ENCODE measurements at regions not wholly inside any gene's neighbourhood (a gene's known extent, or its start where the extent isn't known, plus 50 kb on each side); places are given as distances from the start of the nearest gene placed in this dataset.
"Not testable (repeated sequence)": the region's sequence is repeated elsewhere in the genome, so short reads cannot be mapped to it uniquely, and the experiment has no call there.

DNA sequence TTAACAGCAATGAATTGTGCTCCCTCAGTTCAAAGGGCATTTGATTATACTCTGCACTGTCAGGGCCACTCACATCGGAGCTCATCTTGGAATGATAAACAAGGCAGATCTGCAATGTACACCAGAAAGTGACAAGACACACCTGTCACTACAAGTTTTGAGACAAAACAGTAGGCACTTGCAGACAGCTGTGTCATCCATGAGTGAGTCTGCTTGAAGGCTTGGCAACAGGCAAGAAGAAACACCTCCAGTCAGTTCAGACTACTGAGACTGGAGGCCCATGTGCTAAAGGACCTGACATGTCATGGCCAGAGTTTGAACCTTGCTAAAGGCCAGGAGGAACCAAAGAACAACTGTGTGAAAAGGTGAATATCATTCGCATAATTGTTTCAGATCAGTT lies 354.5 kb downstream of the CEP170 start:
- not testable (repeated sequence) for DNase-seq

DNA sequence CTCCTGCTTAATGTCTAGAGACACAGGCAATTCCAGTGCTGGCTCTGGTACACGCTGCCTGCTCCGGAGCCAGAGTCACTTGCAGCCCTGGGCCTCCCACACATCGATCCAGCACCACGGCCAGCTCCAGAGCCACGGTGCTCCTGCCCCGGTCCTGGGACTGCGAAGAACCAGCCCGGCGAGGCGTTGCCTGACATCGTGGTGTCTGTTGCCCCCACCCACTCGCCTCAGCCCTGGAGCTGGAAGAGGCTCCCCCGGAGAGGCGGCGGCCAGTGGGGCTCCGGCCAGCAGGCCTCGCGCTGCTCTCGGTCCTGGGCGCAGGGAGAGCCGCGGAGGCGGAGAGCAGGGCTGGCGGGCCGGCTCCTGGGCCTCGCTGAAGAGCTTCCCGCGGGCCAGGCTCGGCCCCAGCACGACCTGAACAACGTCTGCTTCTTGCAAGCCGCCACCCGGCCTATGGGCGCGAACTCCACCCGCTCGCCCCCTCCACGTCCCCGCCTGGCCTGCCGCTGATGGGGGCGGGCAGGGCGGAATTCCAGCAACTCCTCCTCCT lies 364.8 kb downstream of the CEP170 start:
- no peak for DNase-seq

DNA sequence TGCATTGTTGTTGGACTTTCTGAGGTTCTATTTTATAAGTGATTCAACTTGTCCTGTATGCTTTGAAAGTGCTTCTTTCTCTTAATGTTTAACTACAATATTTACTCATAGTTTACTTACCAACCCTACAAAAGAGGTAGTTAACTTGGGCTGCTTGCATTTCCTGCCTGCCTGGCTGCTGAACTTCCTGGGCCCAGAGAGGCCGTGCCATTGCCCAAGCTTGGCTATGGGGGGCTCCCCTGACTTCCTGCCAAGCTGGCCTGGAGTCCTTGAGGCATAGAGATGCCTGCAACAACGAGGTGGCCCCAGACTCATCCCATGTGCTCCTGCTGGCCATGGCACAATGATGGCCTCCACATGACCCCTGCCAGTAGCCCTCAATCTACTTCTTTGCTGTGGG lies 361.6 kb upstream of the PLD5 start:
- DNase-seq = no peak

GRCh38 chr1:242880022-242880421 lies 355.5 kb upstream of the PLD5 start:
- not testable (repeated sequence) for DNase-seq

GRCh38 chr1:242877743-242878142 lies 353.2 kb upstream of the PLD5 start:
- DNase-seq = no peak

DNA sequence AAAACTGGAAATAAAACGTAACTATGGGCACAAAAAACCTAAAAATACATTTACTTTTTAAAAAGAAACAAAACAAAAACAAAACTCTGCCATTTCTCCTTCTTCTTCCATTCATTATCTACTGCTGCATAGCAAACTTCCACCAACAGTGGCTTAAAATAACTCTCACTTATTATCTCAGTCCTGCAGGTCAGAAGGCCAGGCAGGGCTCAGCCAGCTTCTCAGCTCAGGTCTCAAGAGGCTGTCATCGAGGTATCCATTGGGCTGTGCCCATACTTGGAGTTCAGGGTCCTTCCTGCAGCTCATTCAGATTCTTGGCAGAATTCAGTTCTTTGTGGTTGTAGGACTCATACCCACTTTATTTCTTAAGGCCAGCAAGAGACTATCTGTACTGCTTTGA lies 352.7 kb upstream of the PLD5 start:
- no peak for DNase-seq

DNA sequence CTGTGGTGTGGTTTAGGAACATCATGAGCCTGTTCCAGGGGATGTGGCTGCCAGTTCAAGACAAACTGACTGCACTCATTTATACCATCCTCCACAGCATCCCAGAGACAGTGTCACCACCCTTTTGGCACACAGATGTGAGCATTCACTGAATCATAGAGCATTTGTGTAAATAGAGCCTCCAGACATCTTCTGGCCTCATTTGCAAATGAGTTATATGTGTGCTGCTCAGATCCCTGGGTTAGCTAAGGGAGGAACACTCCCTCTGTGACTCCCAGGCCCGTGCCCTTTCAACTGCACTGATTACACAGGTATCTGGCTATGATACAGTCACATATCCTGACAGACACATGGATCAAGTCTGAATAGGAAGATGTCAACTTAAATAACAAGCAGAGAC lies 351.5 kb upstream of the PLD5 start:
- DNase-seq = no peak

DNA sequence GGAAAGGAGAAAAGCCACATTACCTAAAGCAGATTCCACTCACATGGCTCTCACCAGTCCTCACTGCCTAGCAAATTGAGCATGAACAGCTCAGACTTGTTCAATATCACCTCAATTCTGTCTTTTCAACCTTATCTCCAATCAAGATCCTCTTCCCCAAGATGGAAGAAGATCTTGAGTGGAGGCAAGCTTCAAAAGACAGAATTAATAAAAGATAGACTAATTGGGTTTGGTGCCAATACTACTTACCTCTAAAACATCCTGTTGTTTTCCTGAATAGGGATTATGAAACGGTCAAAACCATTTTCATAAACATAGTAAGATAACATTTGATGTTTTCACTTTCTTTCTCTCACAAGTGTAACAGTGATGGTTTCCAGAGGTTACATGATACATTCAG lies 349.2 kb upstream of the PLD5 start:
- no peak for DNase-seq

- DNase-seq = no peak
Observed at GRCh38 chr1:242872521-242872920, 348.0 kb upstream of the PLD5 start.

DNA sequence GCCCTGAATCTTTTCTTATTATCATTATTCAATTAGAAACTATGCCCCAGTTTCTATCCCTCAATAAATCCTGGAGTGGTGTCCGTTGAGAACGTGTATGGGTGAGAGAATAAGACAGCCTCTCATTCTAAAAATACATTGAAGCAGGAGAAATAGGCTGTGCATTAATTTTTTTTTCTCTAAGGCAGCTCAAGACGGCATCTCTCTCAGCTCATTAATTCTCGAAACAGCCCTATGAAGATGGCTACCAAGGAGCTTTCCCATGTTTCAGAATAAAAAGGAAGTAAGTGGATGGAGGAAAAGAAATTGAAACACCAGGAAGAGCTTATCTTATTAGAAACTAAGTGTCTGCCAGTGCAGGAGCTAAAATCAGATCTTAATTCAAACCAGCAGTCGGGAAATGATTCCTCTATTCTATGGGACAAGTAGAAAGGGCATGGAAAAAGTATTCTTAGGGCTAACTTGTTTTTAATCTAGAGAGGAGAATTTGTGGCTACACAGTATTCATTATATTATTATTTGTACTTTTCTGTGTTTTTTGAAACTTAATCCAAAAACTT lies 347.1 kb upstream of the PLD5 start:
- no peak for DNase-seq

DNA sequence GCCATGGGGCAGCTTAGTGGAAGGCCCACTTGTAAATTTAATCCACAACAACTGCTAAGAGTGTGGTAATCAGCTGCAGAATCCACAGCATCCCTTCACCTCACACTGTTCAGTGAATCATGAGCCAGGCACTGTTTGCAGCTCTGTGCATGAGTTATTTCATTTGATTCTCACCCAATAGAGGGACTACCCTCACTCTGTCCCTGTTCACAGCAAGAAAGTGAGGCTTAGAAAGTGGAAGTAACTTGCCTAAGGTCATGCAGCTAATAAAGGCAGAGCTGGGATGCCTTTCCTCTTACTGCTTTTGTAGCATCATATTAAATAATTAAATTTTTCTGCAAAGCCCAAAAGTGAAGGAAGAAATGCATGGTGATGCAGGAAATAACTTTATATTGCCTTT lies 346.5 kb upstream of the PLD5 start:
- DNase-seq = no peak

- DNase-seq = no peak
Observed at GRCh38 chr1:242856289-242856688, 331.8 kb upstream of the PLD5 start.

DNA sequence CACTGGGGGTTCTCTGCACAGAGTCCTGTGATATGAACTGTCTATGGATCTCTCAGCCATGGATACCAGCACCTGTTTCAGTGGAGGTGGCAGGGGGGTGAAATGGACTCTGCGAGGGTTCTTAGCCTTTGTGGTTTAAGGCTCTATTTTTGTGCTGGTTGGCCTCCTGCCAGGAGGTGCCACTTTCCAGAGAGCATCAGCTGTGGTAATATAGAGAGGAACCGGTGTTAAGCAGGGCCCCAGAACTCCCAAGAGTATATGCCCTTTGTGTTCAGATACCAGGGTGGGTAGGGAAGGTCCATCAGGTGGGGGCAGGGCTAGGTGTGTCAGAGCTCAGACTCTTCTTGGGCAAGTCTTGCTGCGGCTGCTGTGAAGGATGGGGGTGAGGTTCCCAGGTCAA lies 330.0 kb upstream of the PLD5 start:
- no peak for DNase-seq

DNA sequence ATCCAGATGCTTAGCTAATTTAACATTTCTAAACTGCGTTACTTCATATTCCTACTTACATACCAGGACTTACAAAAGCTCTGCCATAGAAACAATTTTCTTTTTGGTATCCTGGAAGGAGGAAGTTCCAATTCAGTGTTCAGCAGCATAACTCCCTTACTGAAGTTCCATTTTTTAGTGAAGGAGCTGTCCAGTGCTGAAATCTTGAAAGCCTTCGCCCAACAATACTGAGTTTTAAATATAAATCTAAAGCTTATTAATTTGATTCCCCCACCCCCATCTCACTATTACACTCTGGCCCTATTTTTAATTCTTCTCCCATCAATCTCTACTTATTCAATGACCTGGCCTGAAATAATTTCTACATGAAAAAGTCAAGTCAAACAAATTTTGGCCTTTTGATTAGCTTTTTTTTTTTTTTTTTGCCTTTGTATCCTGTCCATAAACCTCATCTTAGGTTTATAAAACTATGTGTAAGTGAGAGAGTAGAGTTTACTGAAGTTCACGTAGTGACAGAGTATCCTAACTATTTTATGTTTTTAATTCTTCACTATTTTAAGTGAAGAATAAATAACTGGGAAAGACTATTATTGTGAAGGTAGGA lies 323.0 kb upstream of the PLD5 start:
- no peak for DNase-seq

GRCh38 chr1:242842094-242842493 lies 317.6 kb upstream of the PLD5 start:
- DNase-seq = no peak

GRCh38 chr1:242839101-242839500 lies 314.6 kb upstream of the PLD5 start:
- no peak for DNase-seq

GRCh38 chr1:242836423-242836822 lies 311.9 kb upstream of the PLD5 start:
- no peak for DNase-seq

DNA sequence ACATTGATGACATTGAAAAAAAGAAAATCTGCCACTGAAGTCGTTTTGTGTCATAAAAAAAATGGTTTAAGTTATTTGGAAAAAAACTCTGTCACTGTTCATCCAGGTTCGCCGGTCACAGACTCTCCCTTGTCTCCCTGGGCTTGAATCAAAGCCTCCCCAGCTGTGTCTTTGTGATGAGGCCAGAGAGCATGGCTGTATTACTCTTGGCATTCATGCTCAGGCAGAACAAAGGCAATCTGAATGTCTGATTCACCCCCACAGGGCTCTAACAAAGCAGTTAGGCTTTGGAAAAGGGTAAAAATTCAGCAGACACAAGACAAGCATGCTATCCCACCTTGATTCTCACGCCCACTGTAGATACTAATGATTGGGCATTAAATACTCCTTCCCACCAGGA lies 304.3 kb upstream of the PLD5 start:
- DNase-seq = no peak

GRCh38 chr1:242828199-242828598 lies 303.7 kb upstream of the PLD5 start:
- DNase-seq = no peak

- no peak for DNase-seq
Observed at GRCh38 chr1:242827538-242827937, 303.0 kb upstream of the PLD5 start.

GRCh38 chr1:242826701-242827336 lies 302.3 kb upstream of the PLD5 start:
- no peak for DNase-seq

DNA sequence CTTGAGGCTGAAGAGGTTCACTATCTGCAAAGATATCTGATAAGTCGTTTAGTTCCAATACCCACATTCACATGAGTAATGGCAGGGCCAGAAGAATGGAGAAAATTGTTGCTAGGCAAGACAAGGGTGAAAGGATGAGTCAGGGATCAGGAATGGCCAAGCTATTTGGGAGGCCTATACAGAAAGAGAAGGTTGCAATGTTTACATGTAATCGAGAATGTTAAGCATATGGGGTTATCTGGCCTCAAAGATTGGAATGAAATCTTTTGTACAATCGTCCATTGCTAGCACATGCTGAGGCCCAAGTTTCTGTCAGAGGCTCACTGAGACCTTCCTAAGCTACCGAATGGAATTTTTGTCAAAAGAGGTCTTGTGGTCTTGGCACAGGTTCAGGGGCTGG lies 299.9 kb upstream of the PLD5 start:
- no peak for DNase-seq

- no peak for DNase-seq
Observed at GRCh38 chr1:242813490-242814091, 289.1 kb upstream of the PLD5 start.
